Activated CD4-positive, alpha-beta T cell treated with anti-CD3 and anti-CD28 coated beads, Interleukin-2, amount 10 ng/mL, durations not matched to agents 7 days and 5 days (primary cell): ENCODE measurements at regions not wholly inside any gene's neighbourhood (a gene's known extent, or its start where the extent isn't known, plus 50 kb on each side); places are given as distances from the start of the nearest gene placed in this dataset.

Source experiments
- CTCF ChIA-PET: fragments of 350-600 bp; sonication (Branson Sonifier 250); formaldehyde crosslinking; loops from one replicate; lab custom pipeline; 2021; ENCODE audit warnings: antibody characterized with exemption; lab: Charles Lee
- POLR2A ChIA-PET: fragments of 350-600 bp; sonication (Branson Sonifier 250); formaldehyde crosslinking; loops from one replicate; lab custom pipeline; 2021; ENCODE audit warnings: antibody characterized with exemption; lab: Charles Lee
- DNase-seq: peaks from one replicate; pipeline ENCODE4 v3.0.0-alpha.2; 2020
- H3K27ac Mint-ChIP-seq: one replicate; pipeline ENCODE4 v1.8.0; 2021; ENCODE audit warnings: mild to moderate bottlenecking, moderate library complexity, mixed read lengths
- H3K27me3 Mint-ChIP-seq: one replicate; pipeline ENCODE4 v1.8.0; 2021; ENCODE audit warnings: mixed read lengths
- H3K36me3 Mint-ChIP-seq: one replicate; pipeline ENCODE4 v1.8.0; 2021; ENCODE audit warnings: low read depth, mixed read lengths
- H3K4me1 Mint-ChIP-seq: one replicate; pipeline ENCODE4 v1.8.0; 2021; ENCODE audit warnings: mixed read lengths
- H3K4me3 Mint-ChIP-seq: one replicate; pipeline ENCODE4 v1.8.0; 2021; ENCODE audit warnings: mild to moderate bottlenecking, moderate library complexity, mixed read lengths
- H3K9me3 Mint-ChIP-seq: one replicate; pipeline ENCODE4 v1.8.0; 2021; ENCODE audit warnings: mixed read lengths

GRCh38 chr2:164439885-164440284 is 181.4 kb downstream of the GRB14 start:
- H3K4me3 Mint-ChIP-seq: no peak overlapping the region
- H3K36me3 Mint-ChIP-seq: no peaks in the 10 kb centered on the region
- no peak overlapping the region for H3K27ac Mint-ChIP-seq
- H3K4me1 Mint-ChIP-seq: no peaks in the 10 kb centered on the region
- no peaks in the 10 kb centered on the region for H3K27me3 Mint-ChIP-seq
- POLR2A ChIA-PET: no interaction called here
- no peak for DNase-seq
- no peaks in the 10 kb centered on the region for H3K9me3 Mint-ChIP-seq
- CTCF ChIA-PET: no interaction called here

- Mint-ChIP-seq H3K27ac (no peak overlapping the region), H3K4me3 (no peak overlapping the region), H3K4me1 (no peaks in the 10 kb centered on the region), H3K9me3 (no peaks in the 10 kb centered on the region), H3K36me3 (no peaks in the 10 kb centered on the region), H3K27me3 (no peaks in the 10 kb centered on the region)
- no peak for DNase-seq
- POLR2A ChIA-PET: no interaction called here
- CTCF ChIA-PET: no interaction called here
These were observed 182.0 kb downstream of the GRB14 start for GRCh38 chr2:164439235-164439634.

- Mint-ChIP-seq H3K36me3 (no peaks in the 10 kb centered on the region), H3K27me3 (no peaks in the 10 kb centered on the region), H3K9me3 (no peaks in the 10 kb centered on the region), H3K4me3 (no peak overlapping the region), H3K4me1 (no peaks in the 10 kb centered on the region), H3K27ac (no peak overlapping the region)
- ChIA-PET CTCF (no interaction called here), POLR2A (no interaction called here)
- no peak for DNase-seq
These were observed 182.6 kb downstream of the GRB14 start for GRCh38 chr2:164438490-164439205.

GRCh38 chr2:164436131-164436530 is 185.2 kb downstream of the GRB14 start:
- H3K36me3 Mint-ChIP-seq: no peaks in the 10 kb centered on the region
- H3K4me1 Mint-ChIP-seq: no peaks in the 10 kb centered on the region
- no peak for DNase-seq
- CTCF ChIA-PET: no interaction called here
- H3K4me3 Mint-ChIP-seq: no peak overlapping the region
- H3K9me3 Mint-ChIP-seq: no peaks in the 10 kb centered on the region
- POLR2A ChIA-PET: no interaction called here
- H3K27me3 Mint-ChIP-seq: no peaks in the 10 kb centered on the region
- no peak overlapping the region for H3K27ac Mint-ChIP-seq

GRCh38 chr2:164430166-164430783 is 191.0 kb downstream of the GRB14 start:
- Mint-ChIP-seq H3K27me3 (no peaks in the 10 kb centered on the region), H3K4me3 (no peak overlapping the region), H3K4me1 (no peaks in the 10 kb centered on the region), H3K27ac (no peak overlapping the region), H3K36me3 (no peaks in the 10 kb centered on the region), H3K9me3 (no peaks in the 10 kb centered on the region)
- ChIA-PET POLR2A (no interaction called here), CTCF (no interaction called here)
- no peak for DNase-seq

- no peaks in the 10 kb centered on the region for H3K9me3 Mint-ChIP-seq
- DNase-seq: no peak
- H3K4me3 Mint-ChIP-seq: no peak overlapping the region
- H3K36me3 Mint-ChIP-seq: no peaks in the 10 kb centered on the region
- H3K27me3 Mint-ChIP-seq: no peaks in the 10 kb centered on the region
- H3K4me1 Mint-ChIP-seq: no peaks in the 10 kb centered on the region
- H3K27ac Mint-ChIP-seq: no peak overlapping the region
- ChIA-PET POLR2A (no interaction called here), CTCF (no interaction called here)
These were observed 191.9 kb downstream of the GRB14 start for GRCh38 chr2:164429354-164429753.

GRCh38 chr2:164427111-164427510 is 194.2 kb downstream of the GRB14 start:
- ChIA-PET POLR2A (no interaction called here), CTCF (no interaction called here)

GRCh38 chr2:164420787-164421186 is 200.5 kb downstream of the GRB14 start:
- no peaks in the 10 kb centered on the region for H3K36me3 Mint-ChIP-seq
- no peaks in the 10 kb centered on the region for H3K27me3 Mint-ChIP-seq
- H3K4me1 Mint-ChIP-seq: no peaks in the 10 kb centered on the region
- DNase-seq: no peak
- no peaks in the 10 kb centered on the region for H3K9me3 Mint-ChIP-seq
- POLR2A ChIA-PET: no interaction called here
- no peak overlapping the region for H3K27ac Mint-ChIP-seq
- CTCF ChIA-PET: no interaction called here
- H3K4me3 Mint-ChIP-seq: no peak overlapping the region

More at GRCh38 chr2:164427111-164427510, 194.2 kb downstream of the GRB14 start:
- H3K4me3 Mint-ChIP-seq: no peak overlapping the region
- H3K36me3 Mint-ChIP-seq: no peaks in the 10 kb centered on the region
- no peaks in the 10 kb centered on the region for H3K9me3 Mint-ChIP-seq
- H3K27ac Mint-ChIP-seq: no peak overlapping the region
- no peaks in the 10 kb centered on the region for H3K27me3 Mint-ChIP-seq
- no peak for DNase-seq
- no peaks in the 10 kb centered on the region for H3K4me1 Mint-ChIP-seq

GRCh38 chr2:164412831-164413230 is 208.5 kb downstream of the GRB14 start:
- POLR2A ChIA-PET: no interaction called here
- no peak for DNase-seq
- Mint-ChIP-seq H3K36me3 (no peaks in the 10 kb centered on the region), H3K9me3 (no peaks in the 10 kb centered on the region), H3K4me3 (no peak overlapping the region), H3K4me1 (no peaks in the 10 kb centered on the region), H3K27ac (no peak overlapping the region), H3K27me3 (no peaks in the 10 kb centered on the region)
- CTCF ChIA-PET: no interaction called here

- Mint-ChIP-seq H3K27me3 (no peaks in the 10 kb centered on the region), H3K4me1 (no peaks in the 10 kb centered on the region), H3K4me3 (no peak overlapping the region), H3K27ac (no peak overlapping the region), H3K9me3 (no peaks in the 10 kb centered on the region), H3K36me3 (no peaks in the 10 kb centered on the region)
- ChIA-PET POLR2A (no interaction called here), CTCF (no interaction called here)
- no peak for DNase-seq
These were observed 231.9 kb downstream of the GRB14 start for GRCh38 chr2:164389411-164389810.

- H3K36me3 Mint-ChIP-seq: no peaks in the 10 kb centered on the region
- ChIA-PET CTCF (no interaction called here), POLR2A (no interaction called here)
- no peak for DNase-seq
- H3K27ac Mint-ChIP-seq: no peak overlapping the region
- H3K4me3 Mint-ChIP-seq: no peak overlapping the region
- H3K27me3 Mint-ChIP-seq: no peaks in the 10 kb centered on the region
- H3K9me3 Mint-ChIP-seq: no peaks in the 10 kb centered on the region
- H3K4me1 Mint-ChIP-seq: no peaks in the 10 kb centered on the region
These were observed 232.8 kb downstream of the GRB14 start for GRCh38 chr2:164388511-164388910.

GRCh38 chr2:164386231-164386630 is 235.1 kb downstream of the GRB14 start:
- CTCF ChIA-PET: no interaction called here
- H3K9me3 Mint-ChIP-seq: no peaks in the 10 kb centered on the region
- no peaks in the 10 kb centered on the region for H3K4me1 Mint-ChIP-seq
- no peak overlapping the region for H3K4me3 Mint-ChIP-seq
- H3K27me3 Mint-ChIP-seq: no peaks in the 10 kb centered on the region
- no peaks in the 10 kb centered on the region for H3K36me3 Mint-ChIP-seq
- DNase-seq: no peak
- POLR2A ChIA-PET: no interaction called here
- no peak overlapping the region for H3K27ac Mint-ChIP-seq

GRCh38 chr2:164384434-164384833 is 236.8 kb downstream of the GRB14 start:
- H3K4me1 Mint-ChIP-seq: no peaks in the 10 kb centered on the region
- H3K27ac Mint-ChIP-seq: no peak overlapping the region
- no peaks in the 10 kb centered on the region for H3K27me3 Mint-ChIP-seq
- no peak for DNase-seq
- ChIA-PET CTCF (no interaction called here), POLR2A (no interaction called here)
- no peaks in the 10 kb centered on the region for H3K36me3 Mint-ChIP-seq
- no peaks in the 10 kb centered on the region for H3K9me3 Mint-ChIP-seq
- H3K4me3 Mint-ChIP-seq: no peak overlapping the region

GRCh38 chr2:164371916-164372315 is 249.4 kb downstream of the GRB14 start:
- CTCF ChIA-PET: no interaction called here
- Mint-ChIP-seq H3K9me3 (peaks cover 3% of the 10 kb centered on the region), H3K4me1 (no peaks in the 10 kb centered on the region), H3K4me3 (no peak overlapping the region), H3K27ac (no peak overlapping the region), H3K36me3 (no peaks in the 10 kb centered on the region), H3K27me3 (no peaks in the 10 kb centered on the region)
- DNase-seq: no peak
- POLR2A ChIA-PET: no interaction called here
